Neural cell (in vitro differentiated cells): ENCODE measurements at regions not wholly inside any gene's neighbourhood (a gene's known extent, or its start where the extent isn't known, plus 50 kb on each side); places are given as distances from the start of the nearest gene placed in this dataset.

Source experiments
- H2AFZ ChIP-seq: fragments of 200-600, 300-800 bp; sonication (generic), shearing (Covaris generic); 2 replicates; pipeline ENCODE4 v1.6.0; 2014; ENCODE audit warnings: low read depth, mild to moderate bottlenecking, antibody characterized with exemption, low read length, moderate library complexity
- H3F3A ChIP-seq: fragments of 200-600 bp; shearing (Covaris generic); 2 replicates; pipeline ENCODE4 v1.6.1; 2016; ENCODE audit warnings: mild to moderate bottlenecking, moderate library complexity, mixed read lengths, antibody characterized with exemption, low read length; ENCODE audit not compliant: insufficient read depth, poor library complexity, severe bottlenecking
- H3K27ac ChIP-seq: fragments of 200-600, 300-800 bp; sonication (generic), shearing (Covaris generic); 2 replicates; pipeline ENCODE4 v1.5.1; 2014; ENCODE audit warnings: mild to moderate bottlenecking, low read length, moderate library complexity
- H3K27me3 ChIP-seq: fragments of 300-800, 200-600 bp; sonication (generic), shearing (Covaris generic); 2 replicates; pipeline ENCODE4 v1.6.0; 2014; ENCODE audit warnings: mild to moderate bottlenecking, low read depth, low read length, moderate library complexity; ENCODE audit not compliant: insufficient read depth
- H3K36me3 ChIP-seq: fragments of 300-800, 200-600 bp; sonication (generic), shearing (Covaris generic); 2 replicates; pipeline ENCODE4 v1.5.1; 2014; ENCODE audit warnings: mild to moderate bottlenecking, antibody characterized with exemption, low read length, moderate library complexity; ENCODE audit not compliant: insufficient read depth
- H3K4me2 ChIP-seq: fragments of 300-800, 200-600 bp; sonication (generic), shearing (Covaris generic); 2 replicates; pipeline ENCODE4 v1.6.0; 2014; ENCODE audit warnings: mild to moderate bottlenecking, low read length
- H3K4me3 ChIP-seq: fragments of 300-800, 200-600 bp; sonication (generic), shearing (Covaris generic); 2 replicates; pipeline ENCODE4 v1.5.1; 2014; ENCODE audit warnings: mild to moderate bottlenecking, low read length, moderate library complexity
- H3K79me2 ChIP-seq: fragments of 200-600 bp; shearing (Covaris generic); replicated peaks from 2 replicates; pipeline ENCODE4 v1.6.0; 2014; ENCODE audit warnings: mild to moderate bottlenecking, low read length, moderate library complexity; ENCODE audit not compliant: insufficient read depth
- H3K9ac ChIP-seq: fragments of 300-800, 200-600 bp; sonication (generic), shearing (Covaris generic); 2 replicates; pipeline ENCODE4 v1.6.1; 2016; ENCODE audit warnings: mild to moderate bottlenecking, low read length, mixed read lengths
- H3K9me2 ChIP-seq: fragments of 200-600 bp; shearing (Covaris generic); 2 replicates; pipeline ENCODE4 v1.6.1; 2016; ENCODE audit warnings: mild to moderate bottlenecking, low read length, mixed read lengths; ENCODE audit not compliant: insufficient read depth
- H3K9me3 ChIP-seq: fragments of 200-600, 300-800 bp; sonication (generic), shearing (Covaris generic); 2 replicates; pipeline ENCODE4 v1.6.1; 2016; ENCODE audit warnings: mild to moderate bottlenecking, mixed run types, low read length, moderate library complexity, mixed read lengths
- H4K20me1 ChIP-seq: fragments of 200-600 bp; shearing (Covaris generic); 2 replicates; pipeline ENCODE4 v1.6.1; 2016; ENCODE audit warnings: mild to moderate bottlenecking, mixed run types; ENCODE audit not compliant: insufficient read depth
- CTCF ChIP-seq: fragments of 450-650 bp; IDR thresholded peaks from 2 replicates; pipeline ENCODE4 v1.5.1; 2014; ENCODE audit warnings: antibody characterized with exemption, mild to moderate bottlenecking, moderate library complexity; ENCODE audit not compliant: poor library complexity, severe bottlenecking
- EP300 ChIP-seq: fragments of 450-650 bp; conservative IDR thresholded peaks from 2 replicates; pipeline ENCODE4 v1.6.1; 2014; ENCODE audit warnings: antibody characterized with exemption, mild to moderate bottlenecking, moderate library complexity; ENCODE audit not compliant: poor library complexity, severe bottlenecking
- EZH2 ChIP-seq: fragments of 200-600, 300-800 bp; shearing (Covaris generic), sonication (generic); IDR thresholded peaks from 2 replicates; pipeline ENCODE4 v1.6.1; 2014; ENCODE audit warnings: antibody characterized with exemption, low read length, borderline replicate concordance, mild to moderate bottlenecking; ENCODE audit not compliant: insufficient read depth, poor library complexity, severe bottlenecking
- MXI1 ChIP-seq: fragments of 450-650 bp; conservative IDR thresholded peaks from 2 replicates; pipeline ENCODE4 v1.6.1; 2014; ENCODE audit warnings: antibody characterized with exemption, mild to moderate bottlenecking; ENCODE audit not compliant: poor library complexity, severe bottlenecking
- POLR2AphosphoS5 ChIP-seq: IDR thresholded peaks from 2 replicates; pipeline ENCODE4 v1.6.1; 2012
- RAD21 ChIP-seq: fragments of 450-650 bp; conservative IDR thresholded peaks from 2 replicates; pipeline ENCODE4 v1.6.1; 2014; ENCODE audit warnings: antibody characterized with exemption, mild to moderate bottlenecking, moderate library complexity
- REST ChIP-seq: IDR thresholded peaks from 2 replicates; pipeline ENCODE4 v1.6.1; 2012; ENCODE audit warnings: borderline replicate concordance
- SMC3 ChIP-seq: fragments of 450-650 bp; conservative IDR thresholded peaks from 2 replicates; pipeline ENCODE4 v1.6.1; 2014; ENCODE audit warnings: antibody characterized with exemption, mild to moderate bottlenecking, moderate library complexity; ENCODE audit not compliant: poor library complexity
- TAF1 ChIP-seq: IDR thresholded peaks from 2 replicates; pipeline ENCODE4 v1.6.1; 2012; ENCODE audit warnings: low read depth

- no peak overlapping the region for H3K27ac ChIP-seq
- H3K79me2 ChIP-seq, result no peaks in the 10 kb centered on the region
- H3K4me3 ChIP-seq, result no peak overlapping the region
- H3K9me2 ChIP-seq, result no peaks in the 10 kb centered on the region
- H2AFZ ChIP-seq, result no peak overlapping the region
- H4K20me1 ChIP-seq, result no peaks in the 10 kb centered on the region
- H3K36me3 ChIP-seq, result no peaks in the 10 kb centered on the region
- no peak overlapping the region for H3K4me2 ChIP-seq
- H3K27me3 ChIP-seq, result no peaks in the 10 kb centered on the region
- H3K9me3 ChIP-seq, result no peaks in the 10 kb centered on the region
- no peak overlapping the region for H3K9ac ChIP-seq
- TF ChIP-seq TAF1 (no peak), REST (no peak), EZH2 (no peak), EP300 (no peak), CTCF (no peak), POLR2AphosphoS5 (no peak), MXI1 (no peak), RAD21 (no peak), SMC3 (no peak)
- no peaks in the 10 kb centered on the region for H3F3A ChIP-seq
These were observed 120.2 kb downstream of the EMP1 start for GRCh38 chr12:13316587-13317246.

- Histone ChIP-seq H3K9ac (no peak overlapping the region), H3K27ac (no peak overlapping the region), H3K4me3 (no peak overlapping the region), H3K9me2 (no peaks in the 10 kb centered on the region), H3K27me3 (no peaks in the 10 kb centered on the region), H2AFZ (no peak overlapping the region), H3K36me3 (no peaks in the 10 kb centered on the region), H3K79me2 (no peaks in the 10 kb centered on the region), H4K20me1 (no peaks in the 10 kb centered on the region), H3K9me3 (no peaks in the 10 kb centered on the region), H3F3A (no peaks in the 10 kb centered on the region), H3K4me2 (no peak overlapping the region)
- TF ChIP-seq EZH2 (no peak), CTCF (no peak), REST (no peak), TAF1 (no peak), POLR2AphosphoS5 (no peak), EP300 (no peak), RAD21 (no peak), SMC3 (no peak), MXI1 (no peak)
These were observed 117.4 kb downstream of the EMP1 start for GRCh38 chr12:13313886-13314285.
